GM06990 (cell line): ENCODE measurements at regions not wholly inside any gene's neighbourhood (a gene's known extent, or its start where the extent isn't known, plus 50 kb on each side); places are given as distances from the start of the nearest gene placed in this dataset.

Experiments
- DNase-seq: peaks from one replicate; pipeline ENCODE4 v3.0.0-alpha.2; 2011; ENCODE audit not compliant: insufficient read length; ENCODE audit errors: extremely low read depth
- H3K27me3 ChIP-seq: replicated peaks from 2 replicates; pipeline ENCODE4 v1.6.0; 2011; ENCODE audit warnings: low read length; ENCODE audit not compliant: control insufficient read depth, insufficient read depth
- H3K36me3 ChIP-seq: 2 replicates; pipeline ENCODE4 v1.5.1; 2011; ENCODE audit warnings: low read length; ENCODE audit not compliant: control insufficient read depth, insufficient read depth
- H3K4me3 ChIP-seq: replicated peaks from 2 replicates; pipeline ENCODE4 v1.5.1; 2011; ENCODE audit warnings: low read depth, mild to moderate bottlenecking, control low read depth, low read length
- CTCF ChIP-seq: IDR thresholded peaks from 2 replicates; pipeline ENCODE4 v1.5.1; 2011; ENCODE audit warnings: low read length, control low read depth, mild to moderate bottlenecking, inconsistent platforms; ENCODE audit not compliant: insufficient read depth, poor library complexity, severe bottlenecking

- DNase-seq = no peak
- Histone ChIP-seq H3K36me3 (no peaks in the 10 kb centered on the region), H3K4me3 (no peak overlapping the region), H3K27me3 (no peaks in the 10 kb centered on the region)
- TF ChIP-seq CTCF = no peak
Observed at GRCh38 chr1:177820213-177820612, 149.6 kb downstream of the SEC16B start.

DNA sequence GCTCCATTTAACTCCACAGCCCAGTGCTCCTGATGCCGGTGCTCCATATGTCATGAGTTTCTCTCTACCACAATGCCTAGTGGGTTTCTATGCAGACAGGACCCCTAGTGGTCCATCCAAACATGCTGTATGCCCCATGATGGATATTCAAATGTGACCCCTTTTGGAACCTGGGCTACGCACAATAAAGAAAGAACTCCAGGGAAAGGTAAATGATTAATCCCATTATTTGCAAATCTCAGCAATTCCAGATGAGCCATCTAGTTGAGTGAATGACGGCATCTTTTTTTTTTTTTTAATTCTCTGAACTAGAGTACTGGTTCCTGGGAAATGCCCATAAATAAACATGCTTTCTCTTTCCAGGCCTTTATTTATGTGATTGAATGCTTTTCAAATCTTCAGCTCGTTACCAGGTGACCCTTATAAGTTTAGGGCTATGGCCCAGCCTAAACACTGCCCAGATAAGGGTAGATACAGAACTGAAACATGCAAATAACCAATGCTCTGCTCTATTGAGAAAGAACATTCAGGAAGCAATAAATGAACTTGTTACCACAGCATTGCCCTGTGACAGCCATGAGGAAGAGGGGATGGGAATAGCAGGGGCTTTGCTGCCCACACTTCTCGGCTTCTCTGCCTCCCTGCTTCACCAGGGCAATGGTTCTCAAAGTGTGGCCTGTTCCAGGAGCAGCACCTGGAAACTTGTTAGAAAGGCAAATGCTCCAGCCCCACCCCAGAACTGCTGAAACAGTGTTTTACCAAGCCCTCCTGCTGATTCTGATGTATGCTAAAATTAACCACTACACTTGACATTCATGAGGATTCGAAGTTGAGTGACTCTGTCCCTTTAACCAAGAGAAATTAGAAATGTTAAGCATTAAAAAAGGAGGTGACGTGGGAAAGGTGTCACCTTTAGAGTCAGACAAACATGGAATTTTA, 151.7 kb downstream of the SEC16B start:
- TF ChIP-seq CTCF = no peak
- no peaks in the 10 kb centered on the region for H3K36me3 ChIP-seq
- no peak for DNase-seq

GRCh38 chr1:177812650-177813049, 157.2 kb downstream of the SEC16B start:
- Histone ChIP-seq H3K36me3 (no peaks in the 10 kb centered on the region), H3K4me3 (no peak overlapping the region), H3K27me3 (no peaks in the 10 kb centered on the region)
- TF ChIP-seq CTCF = no peak
- no peak for DNase-seq

More for the DNA sequence above, 151.7 kb downstream of the SEC16B start:
- no peaks in the 10 kb centered on the region for H3K27me3 ChIP-seq
- no peak overlapping the region for H3K4me3 ChIP-seq

GRCh38 chr1:177812144-177812543, 157.7 kb downstream of the SEC16B start:
- H3K36me3 ChIP-seq = no peaks in the 10 kb centered on the region
- no peak for TF ChIP-seq CTCF
- no peaks in the 10 kb centered on the region for H3K27me3 ChIP-seq
- no peak for DNase-seq
- no peak overlapping the region for H3K4me3 ChIP-seq

GRCh38 chr1:177811429-177811828, 158.4 kb downstream of the SEC16B start:
- DNase-seq = no peak
- Histone ChIP-seq H3K27me3 (no peaks in the 10 kb centered on the region), H3K36me3 (no peaks in the 10 kb centered on the region), H3K4me3 (no peak overlapping the region)
- no peak for TF ChIP-seq CTCF
